ENCODE measurements at regions not wholly inside any gene's neighbourhood (a gene's known extent, or its start where the extent isn't known, plus 50 kb on each side); places are given as distances from the start of the nearest gene placed in this dataset.
"Not testable (repeated sequence)": the region's sequence is repeated elsewhere in the genome, so short reads cannot be mapped to it uniquely, and the experiment has no call there.

DNA sequence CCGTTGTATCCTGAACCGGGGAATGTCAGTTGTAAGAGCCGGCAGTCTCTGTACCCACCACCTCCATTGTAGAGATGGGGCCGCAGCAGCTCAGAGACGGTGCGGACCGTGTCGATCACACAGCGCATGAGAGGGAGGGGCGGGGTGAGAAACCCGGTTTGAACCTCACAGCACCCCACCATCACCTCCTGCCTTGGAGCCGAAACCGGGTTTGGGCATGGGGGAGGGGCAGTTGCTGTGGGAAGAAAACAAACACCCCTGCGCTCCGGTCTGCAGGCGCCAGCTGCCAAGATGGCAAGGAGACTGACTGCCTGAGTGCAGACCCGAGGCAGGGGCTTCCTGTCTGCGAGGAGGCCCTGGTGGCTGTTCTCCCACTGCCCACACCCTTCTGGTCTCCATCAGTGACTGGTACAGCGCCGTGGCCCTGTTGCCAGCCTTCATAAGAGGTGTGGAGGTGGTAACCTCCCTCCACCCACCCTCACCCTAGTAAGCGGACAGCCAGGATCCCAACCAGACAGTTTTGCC lies 69.2 kb upstream of the SSBP3 start:
- H3K27ac ChIP-seq = no peak overlapping the region
- no peak for DNase-seq (ENCODE audit: low read depth, low spot score)

DNA sequence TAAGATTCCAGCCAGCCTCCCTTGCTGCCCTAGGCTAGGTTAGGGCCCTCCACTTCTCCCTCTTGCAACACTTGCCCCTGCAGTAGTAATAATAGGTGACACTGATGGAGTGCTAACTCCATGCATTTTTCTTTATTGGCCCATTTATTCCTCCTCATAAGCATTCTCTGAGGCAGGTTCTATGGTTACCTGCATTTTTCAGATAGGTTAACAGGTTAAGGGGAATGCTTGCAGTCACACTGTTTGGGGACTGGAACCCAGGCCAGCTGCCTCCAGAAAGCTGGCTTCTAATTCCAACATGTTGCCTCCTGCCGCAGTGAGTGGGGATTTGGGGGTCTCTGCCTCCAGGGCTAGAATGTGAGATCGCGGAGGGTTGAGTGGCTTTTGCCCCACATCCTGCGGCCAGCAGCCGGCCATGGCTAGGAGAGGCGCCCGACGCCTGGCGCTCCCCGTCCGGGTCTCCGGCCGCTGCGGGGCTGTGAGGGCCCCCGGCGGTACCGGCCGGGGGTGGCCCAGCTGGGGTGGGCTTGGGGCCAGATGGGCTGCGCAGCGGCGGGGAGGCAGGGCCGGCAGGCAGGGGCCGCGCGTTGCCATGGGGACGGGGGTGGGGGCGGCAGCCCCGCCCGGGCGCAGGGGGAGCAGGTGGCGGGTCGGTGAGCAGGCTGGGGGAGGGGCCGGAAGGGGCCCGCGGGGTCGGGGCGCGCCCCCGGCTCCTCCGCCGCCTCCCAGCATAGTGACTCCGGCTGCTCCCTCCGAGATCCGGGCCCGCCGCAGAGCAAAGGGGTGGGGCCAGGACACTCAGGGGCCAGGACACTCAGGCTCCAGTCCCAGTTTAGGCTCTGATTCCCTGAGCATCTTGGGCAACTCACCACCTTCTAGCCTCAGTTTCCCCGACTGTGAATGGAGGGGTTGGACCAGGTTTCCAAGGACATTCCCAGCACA lies 68.4 kb upstream of the SSBP3 start:
- no peak overlapping the region for H3K27ac ChIP-seq
- DNase-seq (ENCODE audit: low read depth, low spot score) = no peak

DNA sequence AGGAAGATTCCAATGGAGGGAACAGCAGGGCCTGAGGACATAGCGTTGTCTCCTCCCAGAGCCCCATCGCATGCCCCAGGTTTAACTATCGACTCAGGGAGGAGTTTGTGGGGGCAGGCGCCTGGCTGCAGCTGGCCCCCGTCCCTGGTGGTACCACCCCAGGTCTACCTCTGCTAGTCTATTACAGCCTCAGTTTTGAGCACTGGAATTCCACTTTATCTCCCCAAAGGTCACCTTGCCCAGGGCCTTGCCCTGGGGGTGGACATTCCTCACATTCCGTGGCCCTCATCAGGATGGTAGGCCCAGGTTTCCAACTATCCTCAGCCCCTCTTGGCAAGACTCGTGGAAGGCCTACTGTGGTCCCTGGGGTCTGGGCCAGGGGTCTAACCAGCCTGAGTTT lies 65.4 kb upstream of the SSBP3 start:
- no peak overlapping the region for H3K27ac ChIP-seq
- no peak for DNase-seq (ENCODE audit: low read depth, low spot score)

DNA sequence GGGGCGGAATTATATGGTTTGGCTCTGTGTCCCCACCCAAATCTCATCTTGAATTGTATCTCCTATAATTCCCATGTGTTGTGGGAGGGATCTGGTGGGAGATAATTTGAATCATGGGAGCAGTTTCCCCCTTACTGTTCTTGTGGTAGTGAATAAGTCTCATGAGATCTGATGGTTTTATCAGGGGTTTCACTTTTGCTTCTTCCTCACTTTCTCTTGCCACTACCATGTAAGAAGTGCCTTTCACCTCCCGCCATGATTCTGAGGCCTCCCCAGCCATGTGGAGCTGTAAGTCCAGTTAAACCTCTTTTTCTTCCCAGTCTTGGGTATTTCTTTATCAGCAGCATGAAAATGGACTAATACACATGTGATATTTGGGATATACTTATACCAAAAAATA lies 63.2 kb upstream of the SSBP3 start:
- not testable (repeated sequence) for DNase-seq (ENCODE audit: low read depth, low spot score); H3K27ac ChIP-seq

DNA sequence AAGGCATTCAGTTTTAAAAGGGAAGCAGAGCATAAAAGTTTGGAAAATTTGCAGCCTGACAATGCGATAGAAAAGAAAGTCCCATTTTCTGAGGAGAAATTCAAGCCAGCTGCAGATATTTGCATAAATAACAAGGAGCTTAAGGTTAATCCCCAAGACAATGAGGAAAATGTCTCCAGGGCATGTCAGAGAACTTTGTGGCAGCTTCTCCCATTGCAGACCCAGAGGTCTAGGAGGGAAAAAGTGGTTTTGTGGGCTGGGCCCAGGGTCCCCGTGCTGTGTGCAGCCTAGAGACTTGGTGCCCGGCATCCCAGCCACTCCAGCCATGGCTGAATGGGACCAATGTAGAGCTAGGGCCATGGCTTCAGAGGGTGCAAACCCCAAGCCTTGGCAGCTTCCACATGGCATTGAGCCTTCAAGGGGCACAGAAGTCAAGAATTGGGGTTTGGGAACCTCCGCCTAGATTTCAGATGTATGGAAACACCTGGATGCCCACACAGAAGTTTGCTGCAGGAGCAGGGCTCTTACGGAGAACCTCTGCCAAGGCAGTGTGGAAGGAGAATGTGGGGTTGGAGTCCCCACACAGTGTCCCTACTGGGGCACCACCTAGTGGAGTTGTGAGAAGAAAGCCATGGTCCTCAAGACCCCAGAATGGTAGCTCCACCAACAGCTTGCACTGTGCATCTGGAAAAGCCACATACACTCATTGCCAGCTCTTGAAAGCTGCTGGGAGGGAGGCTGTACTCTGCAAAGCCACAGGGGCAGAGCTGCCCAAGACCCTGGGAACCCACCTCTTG lies 62.3 kb upstream of the SSBP3 start:
- not testable (repeated sequence) for H3K27ac ChIP-seq; DNase-seq (ENCODE audit: low read depth, low spot score)

DNA sequence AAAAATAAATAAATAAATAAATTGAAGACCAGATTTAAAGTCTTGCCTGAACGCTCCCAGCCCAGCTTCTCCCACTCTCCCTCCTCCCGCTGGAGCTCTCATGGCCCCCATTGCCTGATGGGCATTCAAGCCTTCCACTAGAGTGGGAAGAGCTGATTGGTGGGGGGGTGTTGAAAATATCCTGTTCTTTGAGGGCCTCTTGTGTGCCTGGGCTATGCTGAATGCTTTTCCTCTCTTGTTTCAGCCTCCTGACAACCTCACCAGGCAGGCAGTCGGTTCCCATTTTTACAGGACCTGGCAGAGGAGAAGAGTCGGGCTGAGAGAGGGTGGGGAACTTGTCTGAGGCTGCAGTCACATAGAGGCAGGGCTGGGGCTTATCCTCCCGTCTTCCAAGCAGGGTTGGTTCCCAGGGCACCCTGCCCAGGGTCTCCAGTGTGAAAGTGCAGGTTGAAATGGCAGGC lies 59.2 kb upstream of the SSBP3 start:
- no peak overlapping the region for H3K27ac ChIP-seq
- DNase-seq (ENCODE audit: low read depth, low spot score) = no peak

DNA sequence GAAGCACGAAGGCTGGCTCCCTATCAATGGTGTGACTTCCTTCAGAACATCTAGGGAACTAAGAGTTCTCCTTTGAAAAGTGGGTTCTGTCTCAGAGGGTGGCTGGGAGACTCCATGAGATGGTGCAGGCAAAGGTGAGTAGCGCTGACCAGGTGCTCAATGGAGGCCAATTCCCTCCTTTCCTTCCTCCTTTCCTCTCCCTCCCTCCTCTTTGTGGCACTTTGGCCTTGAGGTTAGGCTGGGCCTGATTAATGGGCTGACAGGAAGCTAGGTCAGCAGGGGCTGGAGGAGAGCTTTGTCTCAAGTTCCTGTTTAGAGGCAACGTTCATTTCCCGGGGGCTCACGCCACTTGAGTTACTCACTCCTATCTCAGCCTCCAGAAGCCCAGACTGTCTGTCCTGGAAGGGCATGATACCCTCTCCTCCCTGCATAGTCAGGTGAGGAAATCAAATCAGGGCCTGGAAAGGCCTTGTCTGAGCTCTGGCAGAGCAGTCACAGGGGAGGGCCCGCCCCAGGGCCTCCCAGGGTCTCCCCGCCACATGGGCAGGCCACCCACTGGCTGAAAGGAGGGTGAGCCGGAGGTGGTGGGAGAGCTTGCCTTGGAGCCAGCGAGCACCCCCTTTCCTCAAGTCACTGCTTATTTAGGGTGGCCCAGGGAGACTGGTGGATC lies 58.4 kb upstream of the SSBP3 start:
- no peak for DNase-seq (ENCODE audit: low read depth, low spot score)
- no peak overlapping the region for H3K27ac ChIP-seq

DNA sequence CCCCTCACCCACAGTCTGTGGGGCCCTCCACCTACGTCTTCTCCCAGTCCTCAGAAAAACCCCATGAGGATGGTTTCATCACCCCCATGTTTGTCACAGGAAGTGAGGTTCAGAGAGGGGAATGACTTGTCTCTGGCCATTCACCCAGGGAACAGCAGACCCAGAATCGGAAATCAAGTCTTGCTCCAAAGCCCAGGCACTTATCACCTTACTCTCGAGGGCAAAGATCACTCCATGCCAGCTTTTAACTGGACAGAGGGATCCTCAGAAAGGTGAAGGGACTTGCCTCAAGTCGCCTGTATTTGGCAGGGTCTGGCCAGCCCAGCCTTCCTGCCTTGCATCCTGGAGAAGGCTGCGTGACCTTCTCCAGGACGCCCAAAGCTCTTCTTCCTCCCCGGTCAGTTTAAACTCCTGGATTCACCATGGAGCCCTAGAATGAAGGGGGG lies 57.9 kb upstream of the SSBP3 start:
- DNase-seq (ENCODE audit: low read depth, low spot score) = no peak
- no peak overlapping the region for H3K27ac ChIP-seq

DNA sequence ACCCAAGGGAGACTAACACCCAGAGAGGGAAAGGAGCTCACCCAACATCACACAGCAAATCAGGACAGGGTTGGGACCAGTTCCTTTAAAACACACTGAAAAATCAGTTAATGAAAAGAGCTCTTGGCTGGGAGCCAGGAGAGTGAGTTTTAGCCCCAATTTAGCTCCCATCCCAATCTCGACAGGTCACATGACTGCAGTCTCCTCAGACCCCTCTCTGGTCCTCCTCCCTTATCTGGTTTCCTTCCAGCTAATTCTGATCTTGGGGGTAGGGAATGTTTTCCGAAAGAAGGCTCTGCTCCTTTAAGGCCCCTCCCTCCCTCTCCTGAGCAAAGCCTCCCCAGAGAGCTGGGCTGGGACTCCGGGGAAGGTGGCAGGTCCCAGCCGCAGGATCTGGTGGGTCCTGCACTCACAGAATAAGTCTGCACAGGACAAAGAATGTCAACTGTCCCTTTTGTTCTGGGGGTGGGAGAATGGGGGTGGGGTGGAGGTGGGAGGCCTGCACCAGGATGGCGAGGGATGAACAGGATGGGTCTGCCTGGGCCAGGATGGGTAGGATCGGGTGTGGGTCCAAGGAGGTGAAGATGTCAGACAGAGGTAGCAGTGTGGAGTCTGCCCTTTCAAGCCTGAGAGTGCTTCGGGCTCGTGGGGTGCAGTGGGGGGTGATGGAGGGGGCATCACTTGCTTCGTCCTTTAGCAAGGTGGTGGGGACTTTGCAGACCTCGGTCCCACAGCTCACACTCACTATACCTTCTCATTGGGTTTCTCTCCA lies 57.3 kb upstream of the SSBP3 start:
- no peak for DNase-seq (ENCODE audit: low read depth, low spot score)
- H3K27ac ChIP-seq = no peak overlapping the region

DNA sequence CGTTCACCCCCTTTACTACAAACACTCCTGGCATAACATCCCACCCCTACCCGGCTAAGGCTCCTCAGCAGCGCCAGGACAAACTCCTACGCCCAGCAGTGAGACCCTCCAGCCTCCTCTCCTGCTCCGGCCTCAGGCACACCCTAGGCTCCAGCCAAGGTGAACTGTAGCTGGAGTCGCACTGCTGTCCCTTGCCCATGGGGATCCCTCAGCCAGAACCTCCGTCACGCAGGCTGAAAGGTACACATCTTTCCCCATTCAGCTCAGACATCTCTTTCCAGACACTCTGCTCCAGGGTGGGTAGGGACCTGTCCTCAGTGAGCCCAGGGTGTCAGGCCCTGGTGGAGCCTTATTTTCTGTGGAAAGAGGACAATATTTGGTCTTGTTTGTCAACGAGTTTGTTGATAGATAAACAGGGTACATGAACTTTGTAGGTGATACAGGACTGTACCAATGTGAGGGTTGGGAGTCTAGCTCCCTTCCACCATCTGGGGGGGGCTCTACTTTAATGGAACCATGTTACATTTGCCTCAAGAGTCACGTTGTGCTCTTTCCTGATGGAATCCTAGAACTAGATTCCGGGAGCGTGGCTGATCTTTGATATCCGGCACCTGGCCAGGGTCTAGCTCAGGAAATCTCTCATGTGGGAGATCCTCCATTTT lies 56.5 kb upstream of the SSBP3 start:
- H3K27ac ChIP-seq = no peak overlapping the region
- DNase-seq (ENCODE audit: low read depth, low spot score) = no peak

DNA sequence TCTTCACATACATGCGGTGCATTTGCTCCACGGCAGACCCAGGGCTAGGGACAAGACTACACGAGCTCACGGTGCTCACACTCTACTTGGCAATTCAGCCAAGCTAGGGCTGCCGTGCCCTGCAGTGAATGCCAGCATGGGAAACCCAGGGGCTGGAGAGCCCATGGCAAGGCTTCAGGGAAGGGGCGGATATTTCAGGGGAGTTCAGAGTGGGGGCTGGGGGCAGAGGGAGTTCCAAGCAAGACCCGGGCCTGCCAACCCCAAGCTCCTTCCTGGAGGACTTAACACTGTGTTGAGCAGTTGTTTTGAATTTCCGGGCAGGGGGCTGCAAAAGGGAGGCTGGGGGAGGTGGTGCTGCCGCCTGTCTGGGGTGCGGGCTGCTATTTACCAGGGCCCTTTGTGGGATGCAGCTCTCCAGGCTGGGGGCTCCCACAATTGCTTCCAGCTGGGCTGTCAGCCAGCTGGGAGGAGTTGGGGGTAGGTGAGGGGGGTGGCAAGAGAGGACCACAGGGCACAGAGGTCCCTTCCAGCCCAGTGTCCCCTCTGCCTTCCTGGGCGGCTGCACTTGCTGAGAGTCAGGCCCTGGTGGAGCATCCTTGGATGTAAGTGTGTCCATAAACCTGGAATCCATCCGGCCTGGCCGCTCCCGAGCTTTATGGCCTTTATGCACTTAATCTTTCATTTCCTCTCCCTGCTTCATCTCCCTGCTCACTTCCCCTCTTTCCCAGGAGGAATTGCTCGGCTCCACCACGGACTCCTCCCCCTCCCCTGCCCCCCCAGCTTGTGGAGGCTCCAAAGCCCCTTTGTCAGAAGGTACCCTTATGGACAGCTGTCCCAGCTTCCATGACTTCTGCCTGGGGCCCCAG lies 55.8 kb upstream of the SSBP3 start:
- DNase-seq (ENCODE audit: low read depth, low spot score) = no peak
- no peak overlapping the region for H3K27ac ChIP-seq

DNA sequence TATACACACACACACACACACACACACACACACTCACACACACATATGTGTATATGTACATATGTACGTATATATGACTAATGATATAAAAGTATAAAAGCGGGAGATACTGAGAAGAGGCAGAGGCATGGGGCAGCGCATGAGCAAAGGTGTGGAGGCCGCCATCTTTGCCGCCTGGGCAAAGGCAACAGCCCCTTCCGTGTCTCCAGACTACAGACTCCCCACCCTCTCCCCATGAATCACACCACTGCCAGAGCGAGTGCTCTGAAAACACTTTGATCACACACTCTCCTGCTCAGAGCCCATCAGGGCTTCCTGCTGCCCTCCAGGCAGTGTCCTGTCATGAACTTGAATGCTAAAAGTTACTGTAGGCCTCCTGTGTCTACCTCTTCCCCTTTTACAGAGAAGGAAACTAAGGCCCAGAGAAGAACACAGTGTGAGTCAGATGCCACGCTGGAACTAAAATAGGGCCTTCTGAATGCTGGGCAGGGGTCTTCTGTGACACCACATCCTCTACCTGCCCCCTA lies 54.7 kb upstream of the SSBP3 start:
- no peak for DNase-seq (ENCODE audit: low read depth, low spot score)
- no peak overlapping the region for H3K27ac ChIP-seq

DNA sequence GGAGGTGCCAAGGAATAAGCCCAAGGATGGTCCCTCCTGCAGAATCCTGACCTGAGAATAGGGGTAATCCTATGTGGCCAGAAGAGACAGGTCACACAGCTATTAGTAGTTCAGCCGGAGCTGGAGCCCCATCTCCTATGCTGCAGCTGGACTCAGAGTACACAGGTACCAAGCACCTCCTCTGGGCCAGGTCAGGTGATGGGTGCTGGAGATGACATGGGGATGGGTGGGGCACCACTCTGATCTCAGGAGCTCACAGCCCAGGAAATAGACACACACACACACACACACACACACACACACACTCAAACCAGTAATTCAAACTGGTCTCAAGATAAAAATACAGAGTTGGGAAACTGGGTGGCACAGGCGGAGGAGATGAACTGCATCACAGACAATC lies 54.2 kb upstream of the SSBP3 start:
- DNase-seq (ENCODE audit: low read depth, low spot score) = peak; percentile 2
- H3K27ac ChIP-seq = no peak overlapping the region

DNA sequence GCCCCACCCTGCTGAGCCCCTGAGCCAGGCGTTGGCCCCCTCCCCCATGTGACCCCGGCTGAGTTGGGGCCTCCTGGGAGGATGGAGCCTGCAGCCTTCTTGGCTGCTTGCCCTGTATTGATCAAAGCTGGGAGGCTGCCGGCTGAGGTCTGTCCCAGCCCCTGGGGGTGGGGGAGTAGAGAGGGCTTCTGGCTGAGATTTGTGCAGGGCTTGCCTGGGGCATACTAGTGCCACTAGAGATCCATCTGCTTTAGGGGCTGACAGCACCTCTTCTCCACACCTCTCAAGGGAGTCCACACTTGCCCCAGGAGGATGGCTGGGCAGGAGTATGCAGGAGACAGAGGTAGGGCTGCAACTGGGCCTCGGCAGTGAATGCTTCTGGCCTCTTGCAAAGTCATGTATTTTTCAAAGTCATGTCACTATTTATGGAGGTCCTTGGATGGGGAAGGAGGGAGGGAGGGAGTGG lies 53.6 kb upstream of the SSBP3 start:
- H3K27ac ChIP-seq = no peak overlapping the region

DNA sequence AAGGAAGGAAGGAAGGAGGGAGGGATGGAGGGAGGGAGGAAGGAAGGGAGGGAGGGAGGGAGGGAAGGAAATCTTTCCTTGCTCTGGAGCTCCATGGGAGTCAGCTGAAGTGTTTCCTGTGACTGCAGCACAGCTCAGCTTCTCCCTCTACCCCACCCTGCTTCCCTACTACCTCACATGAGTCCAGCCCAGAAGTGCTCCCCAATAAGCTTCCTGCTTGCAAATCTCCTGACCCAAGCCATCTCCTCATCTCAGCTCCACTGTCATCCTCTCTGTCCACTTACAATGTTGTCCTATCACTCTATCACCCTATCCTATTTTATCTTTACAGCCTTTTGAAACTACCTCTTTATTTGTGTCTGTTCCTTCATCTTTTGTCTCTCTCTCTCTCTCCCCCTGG lies 52.9 kb upstream of the SSBP3 start:
- H3K27ac ChIP-seq = no peak overlapping the region
- no peak for DNase-seq (ENCODE audit: low read depth, low spot score)

More for the DNA sequence above, 53.6 kb upstream of the SSBP3 start:
- no peak for DNase-seq (ENCODE audit: low read depth, low spot score)

DNA sequence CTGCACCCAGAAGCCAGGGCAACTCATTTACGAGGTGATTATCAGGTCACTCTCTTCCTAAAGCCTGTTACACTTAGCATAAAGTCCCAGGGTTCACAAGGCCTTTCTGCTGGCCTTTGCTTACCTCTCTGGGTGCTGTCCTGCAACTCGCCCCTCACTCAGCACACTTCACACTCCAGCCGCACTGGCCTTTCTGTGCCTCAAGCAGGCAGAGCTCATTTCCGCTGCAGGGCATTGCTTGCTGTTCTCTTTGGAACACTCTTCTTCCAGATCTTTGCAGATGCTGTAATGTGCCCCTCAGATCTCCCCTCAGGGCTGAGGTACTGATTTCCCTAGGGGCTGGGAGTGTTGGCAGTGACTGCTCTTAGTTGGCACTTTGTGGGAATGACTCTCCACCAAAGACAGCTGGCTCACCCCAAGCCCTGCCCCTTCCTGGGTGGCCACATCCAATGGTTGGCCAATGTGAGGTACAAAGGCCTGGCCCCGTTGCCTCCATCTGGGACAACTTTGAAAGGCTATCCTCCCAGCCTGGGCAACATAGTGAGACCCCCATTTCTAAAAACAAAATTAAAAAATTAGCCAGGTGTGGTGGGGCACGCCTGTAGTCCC lies 50.8 kb upstream of the SSBP3 start:
- DNase-seq (ENCODE audit: low read depth, low spot score) = no peak
- no peak overlapping the region for H3K27ac ChIP-seq

DNA sequence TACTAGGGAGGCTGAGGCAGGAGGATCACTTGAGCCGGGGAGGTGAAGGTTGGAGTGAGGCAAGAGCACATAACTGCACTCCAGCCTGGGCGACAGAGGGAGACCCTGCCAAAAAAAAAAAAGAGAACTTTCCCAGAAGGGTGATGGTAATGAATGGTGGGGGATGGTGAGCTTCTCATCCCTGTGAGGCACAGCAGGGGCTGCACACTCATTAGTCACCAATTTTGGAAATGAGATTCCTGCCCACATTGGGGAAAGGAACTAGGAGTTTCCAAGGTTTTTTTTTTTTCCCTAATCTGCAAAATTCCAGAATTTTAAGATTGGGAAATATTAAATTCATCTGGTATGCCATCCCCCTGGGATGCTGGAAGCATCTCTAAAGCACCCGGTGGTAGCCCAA lies 50.2 kb upstream of the SSBP3 start:
- no peak overlapping the region for H3K27ac ChIP-seq
- no peak for DNase-seq (ENCODE audit: low read depth, low spot score)
